ENCODE measurements at regions not wholly inside any gene's neighbourhood (a gene's known extent, or its start where the extent isn't known, plus 50 kb on each side); places are given as distances from the start of the nearest gene placed in this dataset.

GRCh38 chr18:40380686-40381439 is 1574.2 kb upstream of the PIK3C3 start:
- no peaks in the 10 kb centered on the region for H3K36me3 Mint-ChIP-seq (ENCODE audit: low read depth)
- Histone ChIP-seq H3K27ac (ENCODE audit: low read depth) (no peak overlapping the region), H3K9me2 (ENCODE audit: insufficient read depth) (no peaks in the 10 kb centered on the region), H3K36me3 (ENCODE audit: insufficient read depth) (no peaks in the 10 kb centered on the region), H3F3A (replicated peaks; ENCODE audit: low read depth) (no peaks in the 10 kb centered on the region), H3K27me3 (ENCODE audit: insufficient read depth) (no peaks in the 10 kb centered on the region), H3K4me1 (ENCODE audit: insufficient read depth) (no peaks in the 10 kb centered on the region), H3K4me2 (no peak overlapping the region), H3K79me2 (replicated peaks; ENCODE audit: insufficient read depth) (no peaks in the 10 kb centered on the region), H2AFZ (no peak overlapping the region), H3K4me3 (no peak overlapping the region), H4K20me1 (replicated peaks; ENCODE audit: insufficient read depth) (no peaks in the 10 kb centered on the region)
- H3K27me3 Mint-ChIP-seq (ENCODE audit: insufficient read depth, low read depth, poor library complexity) = no peaks in the 10 kb centered on the region
- H3K9me3 Mint-ChIP-seq = no peaks in the 10 kb centered on the region
- no peak overlapping the region for H3K27ac Mint-ChIP-seq
- ATAC-seq (no peak), DNase-seq (ENCODE audit: low spot score) (no peak)
- TF ChIP-seq CREB1 (CRISPR knock-in tag; IDR thresholded peaks at IDR 0.05; ENCODE audit: low read depth) = no peak
- no peak for TF ChIP-seq ETS1 (IDR thresholded peaks at IDR 0.05)
- TF ChIP-seq EZH2 (IDR thresholded peaks at IDR 0.05; ENCODE audit: low read depth, unreplicated experiment) = no peak
- no peak for TF ChIP-seq ZNF331 (CRISPR knock-in tag; IDR thresholded peaks at IDR 0.05; ENCODE audit: low read depth)
- TF ChIP-seq, protein P1, sequence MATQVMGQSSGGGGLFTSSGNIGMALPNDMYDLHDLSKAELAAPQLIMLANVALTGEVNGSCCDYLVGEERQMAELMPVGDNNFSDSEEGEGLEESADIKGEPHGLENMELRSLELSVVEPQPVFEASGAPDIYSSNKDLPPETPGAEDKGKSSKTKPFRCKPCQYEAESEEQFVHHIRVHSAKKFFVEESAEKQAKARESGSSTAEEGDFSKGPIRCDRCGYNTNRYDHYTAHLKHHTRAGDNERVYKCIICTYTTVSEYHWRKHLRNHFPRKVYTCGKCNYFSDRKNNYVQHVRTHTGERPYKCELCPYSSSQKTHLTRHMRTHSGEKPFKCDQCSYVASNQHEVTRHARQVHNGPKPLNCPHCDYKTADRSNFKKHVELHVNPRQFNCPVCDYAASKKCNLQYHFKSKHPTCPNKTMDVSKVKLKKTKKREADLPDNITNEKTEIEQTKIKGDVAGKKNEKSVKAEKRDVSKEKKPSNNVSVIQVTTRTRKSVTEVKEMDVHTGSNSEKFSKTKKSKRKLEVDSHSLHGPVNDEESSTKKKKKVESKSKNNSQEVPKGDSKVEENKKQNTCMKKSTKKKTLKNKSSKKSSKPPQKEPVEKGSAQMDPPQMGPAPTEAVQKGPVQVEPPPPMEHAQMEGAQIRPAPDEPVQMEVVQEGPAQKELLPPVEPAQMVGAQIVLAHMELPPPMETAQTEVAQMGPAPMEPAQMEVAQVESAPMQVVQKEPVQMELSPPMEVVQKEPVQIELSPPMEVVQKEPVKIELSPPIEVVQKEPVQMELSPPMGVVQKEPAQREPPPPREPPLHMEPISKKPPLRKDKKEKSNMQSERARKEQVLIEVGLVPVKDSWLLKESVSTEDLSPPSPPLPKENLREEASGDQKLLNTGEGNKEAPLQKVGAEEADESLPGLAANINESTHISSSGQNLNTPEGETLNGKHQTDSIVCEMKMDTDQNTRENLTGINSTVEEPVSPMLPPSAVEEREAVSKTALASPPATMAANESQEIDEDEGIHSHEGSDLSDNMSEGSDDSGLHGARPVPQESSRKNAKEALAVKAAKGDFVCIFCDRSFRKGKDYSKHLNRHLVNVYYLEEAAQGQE (IDR thresholded peaks at IDR 0.05; ENCODE audit: unreplicated experiment) = no peak
- no peak for TF ChIP-seq ZNF462 (CRISPR knock-in tag; IDR thresholded peaks at IDR 0.05)
- no peak for TF ChIP-seq STAT1 (IDR thresholded peaks at IDR 0.05; ENCODE audit: unreplicated experiment)
- no peak for TF ChIP-seq POLR2AphosphoS5 (IDR thresholded peaks at IDR 0.05; ENCODE audit: low read depth)
- no peak for TF ChIP-seq ZNF114 (CRISPR knock-in tag; IDR thresholded peaks at IDR 0.05)
- TF ChIP-seq NANOG (IDR thresholded peaks at IDR 0.05; ENCODE audit: borderline replicate concordance) = no peak
- TF ChIP-seq, protein P2, sequence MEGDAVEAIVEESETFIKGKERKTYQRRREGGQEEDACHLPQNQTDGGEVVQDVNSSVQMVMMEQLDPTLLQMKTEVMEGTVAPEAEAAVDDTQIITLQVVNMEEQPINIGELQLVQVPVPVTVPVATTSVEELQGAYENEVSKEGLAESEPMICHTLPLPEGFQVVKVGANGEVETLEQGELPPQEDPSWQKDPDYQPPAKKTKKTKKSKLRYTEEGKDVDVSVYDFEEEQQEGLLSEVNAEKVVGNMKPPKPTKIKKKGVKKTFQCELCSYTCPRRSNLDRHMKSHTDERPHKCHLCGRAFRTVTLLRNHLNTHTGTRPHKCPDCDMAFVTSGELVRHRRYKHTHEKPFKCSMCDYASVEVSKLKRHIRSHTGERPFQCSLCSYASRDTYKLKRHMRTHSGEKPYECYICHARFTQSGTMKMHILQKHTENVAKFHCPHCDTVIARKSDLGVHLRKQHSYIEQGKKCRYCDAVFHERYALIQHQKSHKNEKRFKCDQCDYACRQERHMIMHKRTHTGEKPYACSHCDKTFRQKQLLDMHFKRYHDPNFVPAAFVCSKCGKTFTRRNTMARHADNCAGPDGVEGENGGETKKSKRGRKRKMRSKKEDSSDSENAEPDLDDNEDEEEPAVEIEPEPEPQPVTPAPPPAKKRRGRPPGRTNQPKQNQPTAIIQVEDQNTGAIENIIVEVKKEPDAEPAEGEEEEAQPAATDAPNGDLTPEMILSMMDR (conservative IDR thresholded peaks at IDR 0.05; ENCODE audit: low read depth in 2 of 2) = no peak
- no peak for TF ChIP-seq JUNB (IDR thresholded peaks at IDR 0.05; ENCODE audit: unreplicated experiment)
- no peak for TF ChIP-seq EZH2phosphoT487 (IDR thresholded peaks at IDR 0.05; ENCODE audit: unreplicated experiment)
- H3K4me3 Mint-ChIP-seq = no peak overlapping the region
- no peaks in the 10 kb centered on the region for H3K4me1 Mint-ChIP-seq

Data from GM23338 (cell line).